HEK293T (cell line): ENCODE measurements at regions not wholly inside any gene's neighbourhood (a gene's known extent, or its start where the extent isn't known, plus 50 kb on each side); places are given as distances from the start of the nearest gene placed in this dataset.

Source experiments
- ARNT ChIP-seq: fragments of 450-650 bp; IDR thresholded peaks from 2 replicates; pipeline ENCODE4 v1.6.1; 2017; ENCODE audit warnings: mild to moderate bottlenecking
- BHLHE40 ChIP-seq: fragments of 450-650 bp; IDR thresholded peaks from 2 replicates; pipeline ENCODE4 v1.6.1; 2016; ENCODE audit warnings: mild to moderate bottlenecking, moderate library complexity, borderline replicate concordance
- CTBP1 ChIP-seq: fragments of 450-650 bp; IDR thresholded peaks from 2 replicates; pipeline ENCODE4 v1.6.1; 2016; ENCODE audit warnings: borderline replicate concordance
- ELF4 ChIP-seq: fragments of 450-650 bp; IDR thresholded peaks from 2 replicates; pipeline ENCODE4 v1.6.1; 2017; ENCODE audit warnings: antibody characterized with exemption
- FOXK2 ChIP-seq: fragments of 450-650 bp; IDR thresholded peaks from 2 replicates; pipeline ENCODE4 v1.6.1; 2016; ENCODE audit warnings: mild to moderate bottlenecking
- HDGF ChIP-seq: fragments of 450-650 bp; IDR thresholded peaks from 2 replicates; pipeline ENCODE4 v1.6.1; 2017; ENCODE audit warnings: antibody characterized with exemption, borderline replicate concordance
- LEF1 ChIP-seq: fragments of 450-650 bp; IDR thresholded peaks from 2 replicates; pipeline ENCODE4 v1.6.1; 2017; ENCODE audit warnings: mild to moderate bottlenecking, borderline replicate concordance
- NFRKB ChIP-seq: fragments of 450-650 bp; IDR thresholded peaks from 2 replicates; pipeline ENCODE4 v1.6.1; 2016; ENCODE audit warnings: mild to moderate bottlenecking, moderate library complexity
- SP1 ChIP-seq: fragments of 450-650 bp; IDR thresholded peaks from 2 replicates; pipeline ENCODE4 v1.6.1; 2017
- TARDBP ChIP-seq: fragments of 450-650 bp; IDR thresholded peaks from 2 replicates; pipeline ENCODE4 v1.6.1; 2016

- no peak for TF ChIP-seq BHLHE40
- no peak for TF ChIP-seq CTBP1
- no peak for TF ChIP-seq ELF4
- TF ChIP-seq NFRKB, result no peak
- TF ChIP-seq SP1, result no peak
- TF ChIP-seq ARNT, result no peak
- no peak for TF ChIP-seq HDGF
- TF ChIP-seq TARDBP, result no peak
- TF ChIP-seq LEF1, result no peak
- TF ChIP-seq FOXK2, result no peak
Observed at GRCh38 chr5:100456615-100457014, 78.6 kb upstream of the FAM174A start.
